ENCODE measurements at regions not wholly inside any gene's neighbourhood (a gene's known extent, or its start where the extent isn't known, plus 50 kb on each side); places are given as distances from the start of the nearest gene placed in this dataset.
A peak's percentile ranks its signal among the peaks of the same experiment; 100 is the strongest.

GRCh38 chr6:47112317-47112716, 70.2 kb upstream of the ADGRF1 start:
- intact Hi-C loops (cut with micrococcal nuclease; ENCODE audit: unreplicated experiment) (no loop called here), in situ Hi-C loops (cut with HindIII; ENCODE audit: extremely low pct_ligation_motif_present, low pct_unique_long_range_greater_than_20kb) (no loop called here)
- no peak for DNase-seq (ENCODE audit: low spot score)
- Histone ChIP-seq H3K27me3 (ENCODE audit: control insufficient read depth in 1 of 2, insufficient read depth in 2 of 2, low read length in 2 of 2) (no peaks in the 10 kb centered on the region), H3K4me1 (ENCODE audit: insufficient read depth, low read length) (peaks cover 44% of the 10 kb centered on the region), H3K79me2 (ENCODE audit: insufficient read depth, low read length) (no peaks in the 10 kb centered on the region), H3K27ac (ENCODE audit: extremely low read length, insufficient read depth, low read length) (no peak overlapping the region), H3K36me3 (replicated peaks in 1 of 2; ENCODE audit: control insufficient read depth in 1 of 2, insufficient read depth in 2 of 2, low read length in 2 of 2) (no peaks in the 10 kb centered on the region), H3K4me2 (ENCODE audit: low read depth, low read length) (no peak overlapping the region), H2AFZ (ENCODE audit: low read length) (no peak overlapping the region), H3K9ac (ENCODE audit: insufficient read depth, low read depth, low read length) (0 out of 2 replicates have a peak overlapping the region, but pooled peaks have one; percentile 7), H4K20me1 (ENCODE audit: insufficient read depth, low read length) (no peaks in the 10 kb centered on the region), H3K9me3 (ENCODE audit: low read length) (no peaks in the 10 kb centered on the region), H3K4me3 (replicated peaks in 1 of 3; ENCODE audit: insufficient read depth in 1 of 3, low read depth in 2 of 3, low read length in 3 of 3) (no peak overlapping the region)
- WGBS (ENCODE audit: low lambda C conversion rate) = 97% methylated on average over 1 of the region's 1 CpG
- ATAC-seq = no peak
- POLR2A ChIA-PET = interaction anchor here (0.7 to 1.2 kb wide), 5 partner anchors 15 to 365 kb away, joined by 3 to 7 read pairs (median 3); partner anchors contain the start of gene CD2AP
- no TSS peak for BruUV-seq (replicated peaks)
- FAIRE-seq = no peak
- CTCF ChIA-PET (ENCODE audit: low intra/inter-chr PET ratio, low total read pairs) = no interaction called here
- TF ChIP-seq YEATS2 (CRISPR knock-in tag; IDR thresholded peaks at IDR 0.05; ENCODE audit: borderline replicate concordance) = peak; percentile 19; the same call in 1 of the 2 replicates
- TF ChIP-seq ATF4 (CRISPR knock-in tag; IDR thresholded peaks at IDR 0.05) = 0 out of 4 replicates have a peak, but pooled peaks of 1 of the 2 experiments have one; percentile 41
- no peak for TF ChIP-seq ZNF749 (CRISPR knock-in tag; IDR thresholded peaks at IDR 0.05; ENCODE audit: borderline replicate concordance)

DNA sequence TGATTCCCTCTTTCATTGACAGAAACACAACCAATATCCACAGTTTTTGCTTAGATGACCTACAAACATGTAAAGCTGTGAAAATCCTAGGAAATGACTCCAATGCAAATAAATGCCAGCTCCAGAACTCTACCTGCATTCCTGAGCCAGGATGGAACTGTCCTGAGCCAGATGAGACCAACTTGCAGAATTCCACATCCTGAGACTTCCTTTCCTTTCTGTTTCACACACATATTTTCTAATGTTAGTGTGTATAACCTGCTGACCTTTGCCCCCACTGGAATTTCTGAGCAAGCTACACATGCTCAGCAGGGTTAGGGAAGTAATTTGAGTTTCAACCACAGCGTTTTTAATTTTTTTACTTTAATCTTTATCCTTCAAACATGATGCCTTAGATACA, 69.6 kb upstream of the ADGRF1 start:
- Histone ChIP-seq H3K9ac (ENCODE audit: insufficient read depth, low read depth, low read length) (0 out of 2 replicates have a peak overlapping the region, but pooled peaks have one; percentile 7), H3K79me2 (ENCODE audit: insufficient read depth, low read length) (no peaks in the 10 kb centered on the region), H3K4me3 (replicated peaks in 1 of 3; ENCODE audit: insufficient read depth in 1 of 3, low read depth in 2 of 3, low read length in 3 of 3) (peak overlapping the region in 1 of 3 experiments; percentile 15; a peak in 1 of 6 replicates), H3K27me3 (ENCODE audit: control insufficient read depth in 1 of 2, insufficient read depth in 2 of 2, low read length in 2 of 2) (no peaks in the 10 kb centered on the region), H3K9me3 (ENCODE audit: low read length) (no peaks in the 10 kb centered on the region), H4K20me1 (ENCODE audit: insufficient read depth, low read length) (no peaks in the 10 kb centered on the region), H3K4me2 (ENCODE audit: low read depth, low read length) (peak overlapping the region; percentile 36), H3K4me1 (ENCODE audit: insufficient read depth, low read length) (peaks cover 44% of the 10 kb centered on the region), H2AFZ (ENCODE audit: low read length) (no peak overlapping the region), H3K36me3 (replicated peaks in 1 of 2; ENCODE audit: control insufficient read depth in 1 of 2, insufficient read depth in 2 of 2, low read length in 2 of 2) (no peaks in the 10 kb centered on the region), H3K27ac (ENCODE audit: extremely low read length, insufficient read depth, low read length) (peak overlapping the region; percentile 4)
- no TSS peak for BruUV-seq (replicated peaks)
- ChIA-PET POLR2A (interaction anchor here (0.8 to 1.2 kb wide), 6 partner anchors 15 to 36 kb away, joined by 3 to 7 read pairs (median 4); no protein-coding TSS in a partner anchor), CTCF (ENCODE audit: low intra/inter-chr PET ratio, low total read pairs) (no interaction called here)
- intact Hi-C loops (cut with micrococcal nuclease; ENCODE audit: unreplicated experiment) = loop anchor here (2.0 kb wide), 2 partner anchors 15 kb away; no protein-coding TSS in a partner anchor
- 4% methylated on average over 1 of the region's 1 CpG for WGBS (ENCODE audit: low lambda C conversion rate)
- FAIRE-seq (peak; percentile 74), ATAC-seq (peak; percentile 79), DNase-seq (ENCODE audit: low spot score) (peak; percentile 93)
- in situ Hi-C loops (cut with HindIII; ENCODE audit: extremely low pct_ligation_motif_present, low pct_unique_long_range_greater_than_20kb) = no loop called here
- TF ChIP-seq ZNF878 (CRISPR knock-in tag; IDR thresholded peaks at IDR 0.05) (no peak), ZNF256 (CRISPR knock-in tag; conservative IDR thresholded peaks at IDR 0.05) (no peak), KAT8 (CRISPR knock-in tag; IDR thresholded peaks at IDR 0.05) (peak; percentile 71), HMG20B (CRISPR knock-in tag; conservative IDR thresholded peaks at IDR 0.05) (0 out of 2 replicates have a peak, but pooled peaks have one; percentile 44), NFKB2 (CRISPR knock-in tag; IDR thresholded peaks at IDR 0.05; ENCODE audit: borderline replicate concordance) (no peak), RXRB (CRISPR knock-in tag; IDR thresholded peaks at IDR 0.05; ENCODE audit: borderline replicate concordance) (peak; percentile 38; the same call in 1 of the 2 replicates), BCL6 (CRISPR knock-in tag; IDR thresholded peaks at IDR 0.05) (peak; percentile 54; the same call in 1 of the 2 replicates), TEAD3 (CRISPR knock-in tag; optimal IDR thresholded peaks at IDR 0.05; ENCODE audit: borderline replicate concordance) (peak; percentile 88), SMC3 (IDR thresholded peaks at IDR 0.05; ENCODE audit: low read length) (no peak), FOXP1 (IDR thresholded peaks at IDR 0.05) (no peak), FOXP1 (CRISPR knock-in tag; IDR thresholded peaks at IDR 0.05) (0 out of 2 replicates have a peak, but pooled peaks have one; percentile 23), ZFYVE20 (CRISPR knock-in tag; IDR thresholded peaks at IDR 0.05; ENCODE audit: borderline replicate concordance, low read depth) (no peak)
- TF ChIP-seq, protein P1, sequence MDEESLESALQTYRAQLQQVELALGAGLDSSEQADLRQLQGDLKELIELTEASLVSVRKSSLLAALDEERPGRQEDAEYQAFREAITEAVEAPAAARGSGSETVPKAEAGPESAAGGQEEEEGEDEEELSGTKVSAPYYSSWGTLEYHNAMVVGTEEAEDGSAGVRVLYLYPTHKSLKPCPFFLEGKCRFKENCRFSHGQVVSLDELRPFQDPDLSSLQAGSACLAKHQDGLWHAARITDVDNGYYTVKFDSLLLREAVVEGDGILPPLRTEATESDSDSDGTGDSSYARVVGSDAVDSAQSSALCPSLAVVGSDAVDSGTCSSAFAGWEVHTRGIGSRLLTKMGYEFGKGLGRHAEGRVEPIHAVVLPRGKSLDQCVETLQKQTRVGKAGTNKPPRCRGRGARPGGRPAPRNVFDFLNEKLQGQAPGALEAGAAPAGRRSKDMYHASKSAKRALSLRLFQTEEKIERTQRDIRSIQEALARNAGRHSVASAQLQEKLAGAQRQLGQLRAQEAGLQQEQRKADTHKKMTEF (CRISPR knock-in tag; IDR thresholded peaks at IDR 0.05) = no peak
- TF ChIP-seq, protein P2, sequence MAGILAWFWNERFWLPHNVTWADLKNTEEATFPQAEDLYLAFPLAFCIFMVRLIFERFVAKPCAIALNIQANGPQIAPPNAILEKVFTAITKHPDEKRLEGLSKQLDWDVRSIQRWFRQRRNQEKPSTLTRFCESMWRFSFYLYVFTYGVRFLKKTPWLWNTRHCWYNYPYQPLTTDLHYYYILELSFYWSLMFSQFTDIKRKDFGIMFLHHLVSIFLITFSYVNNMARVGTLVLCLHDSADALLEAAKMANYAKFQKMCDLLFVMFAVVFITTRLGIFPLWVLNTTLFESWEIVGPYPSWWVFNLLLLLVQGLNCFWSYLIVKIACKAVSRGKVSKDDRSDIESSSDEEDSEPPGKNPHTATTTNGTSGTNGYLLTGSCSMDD (CRISPR knock-in tag; IDR thresholded peaks at IDR 0.05) = no peak
